Gastroesophageal sphincter (tissue), 3 donors: ENCODE measurements at regions not wholly inside any gene's neighbourhood (a gene's known extent, or its start where the extent isn't known, plus 50 kb on each side); places are given as distances from the start of the nearest gene placed in this dataset.

Experiments
- CTCF ChIP-seq, 4 experiments: fragments of 200-600 bp in 2 of 4; fragments of 450-650 bp in 2 of 4; sonication (generic) in 1 of 4; IDR thresholded peaks; one replicate each; pipeline ENCODE4 v1.5.1; 2017 to 2019; ENCODE audit warnings: antibody characterized with exemption in 4 of 4, mild to moderate bottlenecking in 2 of 4, moderate library complexity in 2 of 4
- EP300 ChIP-seq: sonication (generic); formaldehyde crosslinking; IDR thresholded peaks from one replicate; pipeline ENCODE4 v1.6.1; 2017; ENCODE audit warnings: antibody characterized with exemption, mild to moderate bottlenecking
- POLR2A ChIP-seq, 2 donors: fragments of 450-650 bp; IDR thresholded peaks; one replicate each; pipeline ENCODE4 v1.6.1; 2017; ENCODE audit warnings: antibody characterized with exemption in 2 of 2, mild to moderate bottlenecking in 2 of 2, moderate library complexity in 1 of 2
- POLR2AphosphoS5 ChIP-seq: sonication (generic); formaldehyde crosslinking; IDR thresholded peaks from one replicate; pipeline ENCODE4 v1.6.1; 2017; ENCODE audit warnings: antibody characterized with exemption

GRCh38 chr14:22456998-22457594 is 131.9 kb downstream of the DAD1 start:
- TF ChIP-seq POLR2AphosphoS5 (no peak), CTCF (IDR thresholded peaks at IDR 0.05) (no peak), POLR2A (IDR thresholded peaks at IDR 0.05) (no peak), EP300 (no peak)
